ENCODE measurements at regions not wholly inside any gene's neighbourhood (a gene's known extent, or its start where the extent isn't known, plus 50 kb on each side); places are given as distances from the start of the nearest gene placed in this dataset.
"Not testable (repeated sequence)": the region's sequence is repeated elsewhere in the genome, so short reads cannot be mapped to it uniquely, and the experiment has no call there.

DNA sequence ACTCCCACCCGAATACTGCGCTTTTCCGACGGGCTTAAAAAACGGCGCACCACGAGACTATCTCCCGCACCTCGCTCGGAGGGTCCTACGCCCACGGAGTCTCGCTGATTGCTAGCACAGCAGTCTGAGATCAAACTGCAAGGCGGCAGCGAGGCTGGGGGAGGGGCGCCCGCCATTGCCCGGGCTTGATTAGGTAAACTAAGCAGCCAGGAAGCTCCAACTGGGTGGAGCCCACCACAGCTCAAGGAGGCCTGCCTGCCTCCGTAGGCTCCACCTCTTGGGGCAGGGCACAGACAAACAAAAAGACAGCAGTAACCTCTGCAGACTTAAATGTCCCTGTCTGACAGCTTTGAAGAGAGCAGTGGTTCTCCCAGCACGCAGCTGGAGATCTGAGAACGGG lies 89.5 kb downstream of the MRPL36 start:
- TF ChIP-seq CTCF (IDR thresholded peaks at IDR 0.05; ENCODE audit: poor library complexity); EZH2phosphoT487 (IDR thresholded peaks at IDR 0.05; ENCODE audit: low read depth, severe bottlenecking, unreplicated experiment): not testable (repeated sequence)
